NCI-H146 (cell line): ENCODE measurements at regions not wholly inside any gene's neighbourhood (a gene's known extent, or its start where the extent isn't known, plus 50 kb on each side); places are given as distances from the start of the nearest gene placed in this dataset.

ENCODE experiments used
- DNase-seq: peaks from one replicate; lab custom pipeline; 2025; lab: John Stamatoyannopoulos, UW

- no peak for DNase-seq
Measured at GRCh38 chr12:3367750-3368444, 123.1 kb upstream of the PRMT8 start.

- DNase-seq: peak; percentile 83
Measured at GRCh38 chr12:3371018-3371417, 120.0 kb upstream of the PRMT8 start.

- no peak for DNase-seq
Measured at GRCh38 chr12:3375326-3375725, 115.7 kb upstream of the PRMT8 start.

- DNase-seq: no peak
Measured at GRCh38 chr12:3376779-3377455, 114.1 kb upstream of the PRMT8 start.

GRCh38 chr12:3378655-3379054 lies 112.3 kb upstream of the PRMT8 start:
- DNase-seq: no peak

GRCh38 chr12:3379079-3379478 lies 111.9 kb upstream of the PRMT8 start:
- no peak for DNase-seq

GRCh38 chr12:3380200-3381043 lies 110.6 kb upstream of the PRMT8 start:
- no peak for DNase-seq

- no peak for DNase-seq
Measured at GRCh38 chr12:3381059-3382047, 109.7 kb upstream of the PRMT8 start.

GRCh38 chr12:3389986-3390385 lies 101.0 kb upstream of the PRMT8 start:
- DNase-seq: peak; percentile 64

GRCh38 chr12:3397596-3397995 lies 93.4 kb upstream of the PRMT8 start:
- peak; percentile 44 for DNase-seq

GRCh38 chr12:3398196-3398789 lies 92.7 kb upstream of the PRMT8 start:
- no peak for DNase-seq

- DNase-seq: no peak
Measured at GRCh38 chr12:3405821-3406220, 85.2 kb upstream of the PRMT8 start.

- DNase-seq: no peak
Measured at GRCh38 chr12:3407723-3408122, 83.3 kb upstream of the PRMT8 start.

GRCh38 chr12:3409662-3410061 lies 81.3 kb upstream of the PRMT8 start:
- DNase-seq: no peak

GRCh38 chr12:3416159-3416558 lies 74.8 kb upstream of the PRMT8 start:
- DNase-seq: no peak

- no peak for DNase-seq
Measured at GRCh38 chr12:3416670-3417069, 74.3 kb upstream of the PRMT8 start.

- DNase-seq: no peak
Measured at GRCh38 chr12:3417113-3417512, 73.9 kb upstream of the PRMT8 start.

- no peak for DNase-seq
Measured at GRCh38 chr12:3417937-3418462, 73.0 kb upstream of the PRMT8 start.

GRCh38 chr12:3418609-3419390 lies 72.2 kb upstream of the PRMT8 start:
- DNase-seq: no peak

GRCh38 chr12:3419558-3419957 lies 71.4 kb upstream of the PRMT8 start:
- DNase-seq: no peak
